Calu3 (cell line): ENCODE measurements at regions not wholly inside any gene's neighbourhood (a gene's known extent, or its start where the extent isn't known, plus 50 kb on each side); places are given as distances from the start of the nearest gene placed in this dataset.

Source experiments
- BruUV-seq: library from RNA; stranded (reverse); fragments of 400-500 nt; replicated peaks from 2 replicates; lab custom pipeline; 2021; lab: Mats Ljungman, UMichigan
- CTCF ChIA-PET: fragments of 300-600 bp; sonication (Branson Sonifier 250); formaldehyde crosslinking; loops from one replicate; lab custom pipeline; 2022; ENCODE audit warnings: antibody characterized with exemption; lab: Charles Lee
- DNase-seq: peaks from one replicate; pipeline ENCODE4 v3.0.0; 2022
- H3K27ac Mint-ChIP-seq: one replicate; pipeline ENCODE4 v1.8.0; 2022; ENCODE audit warnings: mixed read lengths; ENCODE audit not compliant: unreplicated experiment
- H3K27me3 Mint-ChIP-seq: one replicate; pipeline ENCODE4 v1.8.0; 2022; ENCODE audit warnings: mixed read lengths; ENCODE audit not compliant: unreplicated experiment
- H3K36me3 Mint-ChIP-seq: one replicate; pipeline ENCODE4 v1.8.0; 2022; ENCODE audit warnings: mild to moderate bottlenecking, moderate library complexity, mixed read lengths; ENCODE audit not compliant: insufficient read depth, unreplicated experiment
- H3K4me1 Mint-ChIP-seq: one replicate; pipeline ENCODE4 v1.8.0; 2022; ENCODE audit warnings: mild to moderate bottlenecking, low read depth, mixed read lengths; ENCODE audit not compliant: unreplicated experiment
- H3K4me3 Mint-ChIP-seq: one replicate; pipeline ENCODE4 v1.8.0; 2022; ENCODE audit warnings: mild to moderate bottlenecking, low read depth, moderate library complexity, mixed read lengths; ENCODE audit not compliant: unreplicated experiment
- H3K9me3 Mint-ChIP-seq: one replicate; pipeline ENCODE4 v1.8.0; 2022; ENCODE audit warnings: low read depth, mixed read lengths; ENCODE audit not compliant: unreplicated experiment
- CTCF ChIP-seq: fragments of 200-600 bp; IDR thresholded peaks from one replicate; pipeline ENCODE4 v1.8.0; 2022; ENCODE audit warnings: antibody characterized with exemption; ENCODE audit not compliant: unreplicated experiment
- intact Hi-C: fragments of 100-400 bp; cut with micrococcal nuclease; formaldehyde crosslinking; loops from one replicate; pipeline ENCODE4 v1.10.0; 2022; ENCODE audit not compliant: unreplicated experiment

- no peak for TF ChIP-seq CTCF
- Mint-ChIP-seq H3K4me1 (peaks cover 13% of the 10 kb centered on the region), H3K27me3 (no peaks in the 10 kb centered on the region), H3K4me3 (no peak overlapping the region), H3K36me3 (no peaks in the 10 kb centered on the region), H3K9me3 (no peaks in the 10 kb centered on the region), H3K27ac (no peak overlapping the region)
- intact Hi-C loops: no loop called here
- no peak for DNase-seq
- BruUV-seq: no TSS peak
- CTCF ChIA-PET: interaction anchor here (0.6 kb wide), 1 partner anchor 234 kb away, joined by 3 read pairs; no protein-coding TSS in a partner anchor
Measured at GRCh38 chr3:31461426-31461825, 71.3 kb upstream of the STT3B start.

- TF ChIP-seq CTCF: no peak
Measured at GRCh38 chr3:31462050-31462569, 70.6 kb upstream of the STT3B start.

GRCh38 chr3:31465999-31466398 lies 66.7 kb upstream of the STT3B start:
- Mint-ChIP-seq H3K4me3 (no peak overlapping the region), H3K27me3 (no peaks in the 10 kb centered on the region), H3K36me3 (no peaks in the 10 kb centered on the region), H3K4me1 (peaks cover 13% of the 10 kb centered on the region), H3K27ac (no peak overlapping the region), H3K9me3 (no peaks in the 10 kb centered on the region)
- CTCF ChIA-PET: no interaction called here
- BruUV-seq: no TSS peak
- no peak for DNase-seq
- TF ChIP-seq CTCF: no peak
- intact Hi-C loops: no loop called here

More at GRCh38 chr3:31462050-31462569, 70.6 kb upstream of the STT3B start:
- intact Hi-C loops: no loop called here
- no peak overlapping the region for H3K27ac Mint-ChIP-seq
- peak; percentile 6 for DNase-seq
- BruUV-seq: no TSS peak
- H3K9me3 Mint-ChIP-seq: no peaks in the 10 kb centered on the region
- H3K4me1 Mint-ChIP-seq: peaks cover 13% of the 10 kb centered on the region
- no peaks in the 10 kb centered on the region for H3K27me3 Mint-ChIP-seq
- no peak overlapping the region for H3K4me3 Mint-ChIP-seq
- no peaks in the 10 kb centered on the region for H3K36me3 Mint-ChIP-seq
- CTCF ChIA-PET: interaction anchor here (0.6 kb wide), 2 partner anchors 235 to 1065 kb away, joined by 3 read pairs; no protein-coding TSS in a partner anchor

- Mint-ChIP-seq H3K27ac (no peak overlapping the region), H3K27me3 (no peaks in the 10 kb centered on the region), H3K9me3 (no peaks in the 10 kb centered on the region), H3K4me1 (peaks cover 11% of the 10 kb centered on the region), H3K36me3 (no peaks in the 10 kb centered on the region), H3K4me3 (no peak overlapping the region)
- BruUV-seq: no TSS peak
- intact Hi-C loops: no loop called here
- CTCF ChIA-PET: no interaction called here
- TF ChIP-seq CTCF: no peak
- no peak for DNase-seq
Measured at GRCh38 chr3:31466866-31467265, 65.9 kb upstream of the STT3B start.
